UCSD-AML1 (cell line): ENCODE measurements at regions not wholly inside any gene's neighbourhood (a gene's known extent, or its start where the extent isn't known, plus 50 kb on each side); places are given as distances from the start of the nearest gene placed in this dataset.
"Not testable (repeated sequence)": the region's sequence is repeated elsewhere in the genome, so short reads cannot be mapped to it uniquely, and the experiment has no call there.

Experiments
- DNase-seq: peaks from one replicate; lab custom pipeline; 2025; ENCODE audit not compliant: unreplicated experiment; lab: John Stamatoyannopoulos, UW

DNA sequence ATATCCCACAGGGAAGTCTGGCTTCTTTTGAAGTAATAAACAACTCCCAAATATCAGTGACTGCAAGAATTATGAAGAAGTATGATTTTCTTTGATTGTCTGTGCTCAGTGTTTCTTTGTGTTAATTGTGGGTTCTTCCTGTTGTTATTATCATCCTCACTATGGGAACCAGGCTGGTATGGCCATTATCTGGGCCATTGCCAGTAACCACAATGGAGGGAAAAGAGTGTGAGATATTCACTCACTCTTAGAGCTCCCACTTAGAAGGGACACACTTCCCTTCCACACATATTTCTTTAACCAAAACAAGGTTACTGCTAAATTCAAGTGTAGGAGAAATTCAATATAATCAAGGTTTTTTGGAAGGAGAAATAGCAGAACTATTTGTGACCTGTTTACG is 503.7 kb downstream of the SLC6A15 start:
- DNase-seq = no peak

DNA sequence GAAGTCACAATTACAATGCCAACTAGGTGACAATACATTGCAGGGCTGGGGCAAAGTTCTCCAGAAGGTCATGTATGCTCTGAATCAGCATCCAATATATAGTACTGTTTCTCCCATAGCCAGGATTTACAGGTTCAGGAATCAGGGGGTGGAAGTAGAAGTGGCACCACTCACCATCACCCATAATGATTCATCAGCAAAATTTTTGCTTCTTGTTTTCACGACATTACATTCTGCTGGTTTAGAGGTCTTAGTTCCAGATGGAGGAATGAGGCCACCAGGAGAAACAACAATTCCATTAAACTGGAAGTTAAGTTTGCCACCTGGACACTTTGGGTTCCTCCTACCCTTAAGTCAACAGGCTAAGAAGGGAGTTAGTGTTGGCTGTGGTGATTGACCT is 505.9 kb downstream of the SLC6A15 start:
- not testable (repeated sequence) for DNase-seq

- no peak for DNase-seq
Measured at GRCh38 chr12:84397846-84398245, 514.8 kb downstream of the SLC6A15 start.

GRCh38 chr12:84397263-84397662 is 515.3 kb downstream of the SLC6A15 start:
- no peak for DNase-seq

- not testable (repeated sequence) for DNase-seq
Measured at GRCh38 chr12:84391176-84391575, 521.4 kb downstream of the SLC6A15 start.

DNA sequence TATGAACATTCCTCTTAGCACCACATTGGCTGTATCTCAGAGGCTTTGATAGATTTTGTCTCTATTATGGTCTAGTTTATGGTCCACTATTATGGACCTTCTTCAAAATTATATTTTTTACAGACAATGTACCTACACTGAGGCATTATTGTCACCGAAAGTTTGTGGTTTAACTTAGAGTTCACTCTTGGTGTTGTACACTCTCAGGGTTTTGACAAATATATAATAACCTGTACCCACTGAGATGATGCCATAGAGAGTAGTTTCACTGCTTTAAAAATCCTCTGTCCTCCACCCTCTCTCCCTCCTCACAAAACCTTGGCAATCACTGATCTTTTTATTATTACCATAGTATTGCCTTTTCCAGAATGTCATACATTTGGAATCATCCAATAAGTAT is 528.2 kb downstream of the SLC6A15 start:
- DNase-seq = no peak

DNA sequence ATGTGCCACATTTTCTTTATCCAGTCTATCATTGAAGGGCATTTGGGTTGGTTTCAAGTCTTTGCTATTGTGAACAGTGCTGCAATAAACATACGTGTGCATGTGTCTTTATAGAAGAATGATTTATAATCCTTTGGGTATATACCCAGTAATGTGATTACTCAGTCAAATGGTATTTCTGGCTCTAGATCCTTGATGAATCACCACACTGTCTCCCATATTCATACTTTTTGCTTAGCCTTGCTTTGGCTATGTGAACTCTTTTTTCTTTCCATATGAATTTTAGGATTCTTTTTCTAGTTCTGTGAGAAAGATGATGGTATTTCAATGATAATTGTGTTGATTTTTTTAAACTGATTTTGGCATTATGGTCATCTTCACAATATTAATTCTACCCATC is 530.1 kb downstream of the SLC6A15 start:
- DNase-seq = not testable (repeated sequence)

DNA sequence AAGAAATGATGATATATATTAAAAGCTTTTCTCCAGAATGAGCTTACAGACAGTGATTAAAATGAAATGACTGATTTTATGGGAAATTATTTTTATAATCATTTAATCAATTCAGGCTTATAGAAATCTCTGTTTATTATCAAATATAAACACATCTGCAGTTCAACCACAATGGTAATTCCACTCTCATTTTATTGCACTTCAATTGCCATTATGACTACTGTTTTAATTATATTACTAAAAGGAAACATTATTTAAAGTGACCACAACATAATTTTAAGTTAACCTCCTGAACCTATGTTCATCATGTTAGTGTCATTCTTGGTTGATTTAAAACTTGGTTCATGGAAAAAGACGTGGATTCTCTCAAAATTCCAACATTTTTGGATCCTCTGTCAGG is 536.3 kb downstream of the SLC6A15 start:
- DNase-seq = no peak

DNA sequence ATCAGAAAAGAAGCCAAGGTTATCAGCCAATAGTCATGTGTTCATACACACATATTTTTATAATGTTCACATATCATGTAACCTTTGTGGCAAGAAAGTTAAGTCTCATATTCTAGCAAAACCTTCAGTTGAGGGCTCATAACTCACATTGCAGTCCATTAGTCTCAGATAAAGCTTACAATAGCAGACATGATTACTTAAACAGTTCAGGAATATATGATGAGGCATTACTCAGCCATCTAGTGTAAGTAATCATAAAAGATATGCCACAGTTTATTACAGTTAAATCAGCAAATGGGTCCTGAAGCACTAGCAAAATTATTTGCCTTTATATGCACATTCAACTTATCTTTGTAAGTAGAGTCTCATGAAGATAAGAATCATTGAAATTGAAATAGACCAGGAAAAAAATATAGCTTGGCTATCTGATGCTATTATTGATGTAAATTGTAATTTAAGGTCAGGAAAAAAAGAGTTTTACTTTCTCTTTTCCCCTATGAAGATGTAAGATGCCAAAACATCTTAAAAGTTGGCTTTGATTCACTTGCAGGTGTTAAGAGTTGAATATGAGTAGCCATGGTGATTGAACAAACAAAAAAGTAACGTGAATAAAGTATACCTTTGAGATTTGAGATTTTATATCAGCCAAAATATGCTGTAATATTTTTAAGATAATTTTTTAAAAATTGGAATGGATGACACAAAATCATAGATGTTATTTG is 537.0 kb downstream of the SLC6A15 start:
- DNase-seq = no peak

- peak; percentile 3 for DNase-seq
Measured at GRCh38 chr12:84362552-84362897, 550.1 kb downstream of the SLC6A15 start.

GRCh38 chr12:84361651-84362551 is 550.7 kb downstream of the SLC6A15 start:
- peak; percentile 5 for DNase-seq

- DNase-seq = no peak
Measured at GRCh38 chr12:84357314-84357713, 555.3 kb downstream of the SLC6A15 start.

- no peak for DNase-seq
Measured at GRCh38 chr12:84356224-84356623, 556.4 kb downstream of the SLC6A15 start.

GRCh38 chr12:84355561-84355960 is 557.0 kb downstream of the SLC6A15 start:
- no peak for DNase-seq

- DNase-seq = no peak
Measured at GRCh38 chr12:84348582-84348981, 564.0 kb downstream of the SLC6A15 start.

- DNase-seq = no peak
Measured at GRCh38 chr12:84341467-84342193, 571.0 kb downstream of the SLC6A15 start.

DNA sequence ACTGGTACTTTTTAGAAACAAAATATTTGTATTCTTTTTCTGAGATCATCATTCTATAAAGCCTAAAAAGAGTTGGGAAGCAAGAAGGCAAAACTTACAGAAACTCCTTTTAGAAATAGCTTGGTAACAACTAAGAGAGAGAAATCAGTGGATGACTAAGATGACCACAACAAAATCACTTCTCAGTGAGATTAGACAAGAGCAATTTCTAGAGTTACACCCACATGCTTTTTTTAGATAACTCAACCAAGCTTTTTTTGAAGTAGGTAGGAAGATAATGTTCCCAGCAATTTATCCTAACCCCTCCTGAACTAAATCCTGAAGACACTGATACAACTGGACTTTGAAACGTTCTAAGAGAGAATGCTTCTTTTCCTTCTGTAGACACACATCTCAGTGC is 576.4 kb downstream of the SLC6A15 start:
- DNase-seq = no peak

DNA sequence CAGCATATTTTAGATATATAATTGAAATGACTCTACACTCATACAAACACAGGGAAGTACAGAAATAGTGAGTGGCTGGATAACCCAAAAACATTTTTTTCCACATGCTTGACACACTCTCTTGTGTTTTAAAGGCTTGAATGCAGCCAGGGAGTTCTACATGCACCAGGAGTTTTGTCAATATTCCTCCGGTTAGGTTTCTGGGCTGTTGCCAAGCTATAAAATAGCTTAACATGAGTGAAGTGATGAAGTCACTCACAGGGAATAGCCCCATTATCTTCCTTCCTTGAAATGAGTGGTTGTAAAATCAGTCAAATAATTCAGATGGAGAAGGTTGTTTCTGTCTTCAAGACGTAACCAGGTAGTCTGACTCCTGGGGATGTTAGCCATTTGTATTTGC is 582.7 kb downstream of the SLC6A15 start:
- no peak for DNase-seq

- DNase-seq = no peak
Measured at GRCh38 chr12:84315926-84316325, 596.7 kb downstream of the SLC6A15 start.

DNA sequence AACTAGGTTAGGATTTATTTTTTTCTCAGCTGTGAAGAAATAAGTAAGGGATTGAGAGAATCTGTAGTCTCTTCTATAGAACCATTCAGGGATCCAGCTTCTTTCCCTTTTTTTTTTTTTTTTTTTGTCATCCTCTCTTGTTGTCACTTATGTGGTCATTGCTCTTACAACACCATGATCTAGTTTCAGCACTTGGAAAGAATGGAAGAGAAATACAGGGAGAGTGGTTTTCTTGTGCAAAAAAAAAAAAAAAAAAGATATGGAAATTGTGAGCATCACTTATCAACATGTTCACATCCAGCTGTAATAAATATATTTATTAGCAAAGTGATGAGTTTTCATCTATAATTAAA is 599.3 kb downstream of the SLC6A15 start:
- DNase-seq = no peak

DNA sequence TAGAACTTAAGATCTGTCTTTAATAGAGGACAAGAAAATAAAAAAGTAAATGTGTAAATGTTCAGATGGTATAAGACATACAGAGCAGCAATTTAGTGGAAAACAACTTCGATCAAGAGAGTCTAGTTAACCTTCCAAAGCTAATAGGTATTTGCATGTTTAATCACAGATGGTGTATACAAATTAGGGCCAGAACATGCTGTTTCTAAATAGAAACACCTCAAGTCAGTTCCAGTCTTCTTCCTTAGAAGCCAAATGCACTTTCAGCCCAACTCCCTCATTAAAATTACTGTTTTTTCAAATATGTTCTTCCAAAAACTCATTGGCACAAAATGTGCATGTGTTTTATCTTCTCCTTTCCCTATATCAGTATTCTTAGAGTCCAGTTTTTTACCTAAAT is 604.4 kb downstream of the SLC6A15 start:
- no peak for DNase-seq

DNA sequence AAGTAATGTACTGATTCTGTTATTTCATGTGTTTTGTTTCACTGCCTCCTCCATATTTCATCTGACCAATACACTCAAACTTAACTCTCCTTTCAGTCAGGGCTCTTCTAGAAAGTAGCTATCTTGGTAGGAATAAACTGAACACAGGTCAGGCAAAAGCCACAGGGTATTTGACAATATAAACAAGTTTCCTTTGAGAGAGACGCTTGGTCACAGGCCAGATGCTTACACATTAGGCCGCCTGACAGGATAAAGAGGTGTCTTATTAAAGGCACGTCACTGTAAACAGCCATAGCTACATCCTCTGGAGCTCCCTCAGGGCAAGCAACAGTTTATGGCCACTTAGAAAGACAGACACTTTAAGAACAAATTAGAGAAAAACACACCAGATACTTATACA is 607.5 kb downstream of the SLC6A15 start:
- DNase-seq = no peak
